GM19463 (cell line): ENCODE measurements at regions not wholly inside any gene's neighbourhood (a gene's known extent, or its start where the extent isn't known, plus 50 kb on each side); places are given as distances from the start of the nearest gene placed in this dataset.

Experiments
- ATAC-seq: cut with Tn5 transposase; IDR thresholded peaks from one replicate; pipeline ENCODE4 v1.9.1; 2021; ENCODE audit warnings: mild to moderate bottlenecking, moderate library complexity; ENCODE audit not compliant: unreplicated experiment

- ATAC-seq: no peak
Measured at GRCh38 chr12:124184456-124184855, 110.4 kb upstream of the RFLNA start.

GRCh38 chr12:124185971-124186686 lies 108.8 kb upstream of the RFLNA start:
- no peak for ATAC-seq

GRCh38 chr12:124188084-124188483 lies 106.8 kb upstream of the RFLNA start:
- no peak for ATAC-seq

GRCh38 chr12:124188561-124189405 lies 106.1 kb upstream of the RFLNA start:
- no peak for ATAC-seq

GRCh38 chr12:124190312-124191023 lies 104.4 kb upstream of the RFLNA start:
- ATAC-seq: no peak

- no peak for ATAC-seq
Measured at GRCh38 chr12:124191024-124191359, 103.9 kb upstream of the RFLNA start.

GRCh38 chr12:124191966-124192365 lies 102.9 kb upstream of the RFLNA start:
- no peak for ATAC-seq

GRCh38 chr12:124194264-124194892 lies 100.5 kb upstream of the RFLNA start:
- ATAC-seq: no peak

- ATAC-seq: no peak
Measured at GRCh38 chr12:124194893-124195566, 99.9 kb upstream of the RFLNA start.

GRCh38 chr12:124195567-124195942 lies 99.3 kb upstream of the RFLNA start:
- ATAC-seq: no peak

GRCh38 chr12:124196236-124196635 lies 98.7 kb upstream of the RFLNA start:
- ATAC-seq: no peak

- ATAC-seq: no peak
Measured at GRCh38 chr12:124201248-124201647, 93.6 kb upstream of the RFLNA start.

- ATAC-seq: no peak
Measured at GRCh38 chr12:124203176-124203575, 91.7 kb upstream of the RFLNA start.

- ATAC-seq: no peak
Measured at GRCh38 chr12:124205405-124205804, 89.5 kb upstream of the RFLNA start.

GRCh38 chr12:124207049-124207448 lies 87.8 kb upstream of the RFLNA start:
- ATAC-seq: no peak

GRCh38 chr12:124207617-124208016 lies 87.3 kb upstream of the RFLNA start:
- no peak for ATAC-seq

- no peak for ATAC-seq
Measured at GRCh38 chr12:124208489-124208888, 86.4 kb upstream of the RFLNA start.

- no peak for ATAC-seq
Measured at GRCh38 chr12:124210991-124211577, 83.8 kb upstream of the RFLNA start.

- ATAC-seq: no peak
Measured at GRCh38 chr12:124211753-124212152, 83.1 kb upstream of the RFLNA start.

- no peak for ATAC-seq
Measured at GRCh38 chr12:124213666-124214347, 81.1 kb upstream of the RFLNA start.
